ENCODE measurements at regions not wholly inside any gene's neighbourhood (a gene's known extent, or its start where the extent isn't known, plus 50 kb on each side); places are given as distances from the start of the nearest gene placed in this dataset.

DNA sequence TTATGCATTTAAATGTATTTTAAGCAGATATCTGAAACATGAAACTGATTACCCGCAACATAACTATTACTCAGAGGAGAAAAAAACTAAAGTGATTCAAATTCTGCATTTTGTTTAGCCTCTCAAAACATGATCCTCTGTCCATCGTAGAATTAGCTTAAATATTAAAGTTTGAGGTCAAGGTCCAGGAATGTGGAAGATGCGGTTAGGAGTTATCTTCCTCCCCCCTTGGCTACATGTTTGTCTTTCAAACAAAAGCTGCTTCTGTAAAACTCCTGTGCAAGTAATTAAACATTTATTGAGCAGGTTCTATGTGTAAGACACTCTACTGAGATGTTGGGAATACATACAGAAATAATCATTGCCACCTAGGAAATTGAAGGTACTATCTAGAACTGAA, 175.0 kb upstream of the ISL1 start:
- no peak overlapping the region for H2AFZ ChIP-seq
- ATAC-seq = no peak
- no peak overlapping the region for H3K27ac ChIP-seq (ENCODE audit: low read depth)
- H3K27ac Mint-ChIP-seq = no peak overlapping the region
- no peaks in the 10 kb centered on the region for H4K20me1 ChIP-seq (replicated peaks; ENCODE audit: insufficient read depth)
- H3K79me2 ChIP-seq (replicated peaks; ENCODE audit: insufficient read depth) = no peaks in the 10 kb centered on the region
- DNase-seq (ENCODE audit: low spot score) = no peak
- H3K27me3 Mint-ChIP-seq (ENCODE audit: insufficient read depth, low read depth, poor library complexity) = no peaks in the 10 kb centered on the region
- no peaks in the 10 kb centered on the region for H3K36me3 ChIP-seq (ENCODE audit: insufficient read depth)
- H3K9me3 Mint-ChIP-seq = no peaks in the 10 kb centered on the region
- no peaks in the 10 kb centered on the region; the same call in 2 of the 3 replicates for H3K4me1 Mint-ChIP-seq
- TF ChIP-seq, protein P1, sequence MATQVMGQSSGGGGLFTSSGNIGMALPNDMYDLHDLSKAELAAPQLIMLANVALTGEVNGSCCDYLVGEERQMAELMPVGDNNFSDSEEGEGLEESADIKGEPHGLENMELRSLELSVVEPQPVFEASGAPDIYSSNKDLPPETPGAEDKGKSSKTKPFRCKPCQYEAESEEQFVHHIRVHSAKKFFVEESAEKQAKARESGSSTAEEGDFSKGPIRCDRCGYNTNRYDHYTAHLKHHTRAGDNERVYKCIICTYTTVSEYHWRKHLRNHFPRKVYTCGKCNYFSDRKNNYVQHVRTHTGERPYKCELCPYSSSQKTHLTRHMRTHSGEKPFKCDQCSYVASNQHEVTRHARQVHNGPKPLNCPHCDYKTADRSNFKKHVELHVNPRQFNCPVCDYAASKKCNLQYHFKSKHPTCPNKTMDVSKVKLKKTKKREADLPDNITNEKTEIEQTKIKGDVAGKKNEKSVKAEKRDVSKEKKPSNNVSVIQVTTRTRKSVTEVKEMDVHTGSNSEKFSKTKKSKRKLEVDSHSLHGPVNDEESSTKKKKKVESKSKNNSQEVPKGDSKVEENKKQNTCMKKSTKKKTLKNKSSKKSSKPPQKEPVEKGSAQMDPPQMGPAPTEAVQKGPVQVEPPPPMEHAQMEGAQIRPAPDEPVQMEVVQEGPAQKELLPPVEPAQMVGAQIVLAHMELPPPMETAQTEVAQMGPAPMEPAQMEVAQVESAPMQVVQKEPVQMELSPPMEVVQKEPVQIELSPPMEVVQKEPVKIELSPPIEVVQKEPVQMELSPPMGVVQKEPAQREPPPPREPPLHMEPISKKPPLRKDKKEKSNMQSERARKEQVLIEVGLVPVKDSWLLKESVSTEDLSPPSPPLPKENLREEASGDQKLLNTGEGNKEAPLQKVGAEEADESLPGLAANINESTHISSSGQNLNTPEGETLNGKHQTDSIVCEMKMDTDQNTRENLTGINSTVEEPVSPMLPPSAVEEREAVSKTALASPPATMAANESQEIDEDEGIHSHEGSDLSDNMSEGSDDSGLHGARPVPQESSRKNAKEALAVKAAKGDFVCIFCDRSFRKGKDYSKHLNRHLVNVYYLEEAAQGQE (IDR thresholded peaks at IDR 0.05; ENCODE audit: unreplicated experiment) = no peak
- TF ChIP-seq JUNB (IDR thresholded peaks at IDR 0.05; ENCODE audit: unreplicated experiment) = no peak
- no peak for TF ChIP-seq NANOG (IDR thresholded peaks at IDR 0.05; ENCODE audit: borderline replicate concordance)
- no peak for TF ChIP-seq ZNF114 (CRISPR knock-in tag; IDR thresholded peaks at IDR 0.05)
- TF ChIP-seq, protein P2, sequence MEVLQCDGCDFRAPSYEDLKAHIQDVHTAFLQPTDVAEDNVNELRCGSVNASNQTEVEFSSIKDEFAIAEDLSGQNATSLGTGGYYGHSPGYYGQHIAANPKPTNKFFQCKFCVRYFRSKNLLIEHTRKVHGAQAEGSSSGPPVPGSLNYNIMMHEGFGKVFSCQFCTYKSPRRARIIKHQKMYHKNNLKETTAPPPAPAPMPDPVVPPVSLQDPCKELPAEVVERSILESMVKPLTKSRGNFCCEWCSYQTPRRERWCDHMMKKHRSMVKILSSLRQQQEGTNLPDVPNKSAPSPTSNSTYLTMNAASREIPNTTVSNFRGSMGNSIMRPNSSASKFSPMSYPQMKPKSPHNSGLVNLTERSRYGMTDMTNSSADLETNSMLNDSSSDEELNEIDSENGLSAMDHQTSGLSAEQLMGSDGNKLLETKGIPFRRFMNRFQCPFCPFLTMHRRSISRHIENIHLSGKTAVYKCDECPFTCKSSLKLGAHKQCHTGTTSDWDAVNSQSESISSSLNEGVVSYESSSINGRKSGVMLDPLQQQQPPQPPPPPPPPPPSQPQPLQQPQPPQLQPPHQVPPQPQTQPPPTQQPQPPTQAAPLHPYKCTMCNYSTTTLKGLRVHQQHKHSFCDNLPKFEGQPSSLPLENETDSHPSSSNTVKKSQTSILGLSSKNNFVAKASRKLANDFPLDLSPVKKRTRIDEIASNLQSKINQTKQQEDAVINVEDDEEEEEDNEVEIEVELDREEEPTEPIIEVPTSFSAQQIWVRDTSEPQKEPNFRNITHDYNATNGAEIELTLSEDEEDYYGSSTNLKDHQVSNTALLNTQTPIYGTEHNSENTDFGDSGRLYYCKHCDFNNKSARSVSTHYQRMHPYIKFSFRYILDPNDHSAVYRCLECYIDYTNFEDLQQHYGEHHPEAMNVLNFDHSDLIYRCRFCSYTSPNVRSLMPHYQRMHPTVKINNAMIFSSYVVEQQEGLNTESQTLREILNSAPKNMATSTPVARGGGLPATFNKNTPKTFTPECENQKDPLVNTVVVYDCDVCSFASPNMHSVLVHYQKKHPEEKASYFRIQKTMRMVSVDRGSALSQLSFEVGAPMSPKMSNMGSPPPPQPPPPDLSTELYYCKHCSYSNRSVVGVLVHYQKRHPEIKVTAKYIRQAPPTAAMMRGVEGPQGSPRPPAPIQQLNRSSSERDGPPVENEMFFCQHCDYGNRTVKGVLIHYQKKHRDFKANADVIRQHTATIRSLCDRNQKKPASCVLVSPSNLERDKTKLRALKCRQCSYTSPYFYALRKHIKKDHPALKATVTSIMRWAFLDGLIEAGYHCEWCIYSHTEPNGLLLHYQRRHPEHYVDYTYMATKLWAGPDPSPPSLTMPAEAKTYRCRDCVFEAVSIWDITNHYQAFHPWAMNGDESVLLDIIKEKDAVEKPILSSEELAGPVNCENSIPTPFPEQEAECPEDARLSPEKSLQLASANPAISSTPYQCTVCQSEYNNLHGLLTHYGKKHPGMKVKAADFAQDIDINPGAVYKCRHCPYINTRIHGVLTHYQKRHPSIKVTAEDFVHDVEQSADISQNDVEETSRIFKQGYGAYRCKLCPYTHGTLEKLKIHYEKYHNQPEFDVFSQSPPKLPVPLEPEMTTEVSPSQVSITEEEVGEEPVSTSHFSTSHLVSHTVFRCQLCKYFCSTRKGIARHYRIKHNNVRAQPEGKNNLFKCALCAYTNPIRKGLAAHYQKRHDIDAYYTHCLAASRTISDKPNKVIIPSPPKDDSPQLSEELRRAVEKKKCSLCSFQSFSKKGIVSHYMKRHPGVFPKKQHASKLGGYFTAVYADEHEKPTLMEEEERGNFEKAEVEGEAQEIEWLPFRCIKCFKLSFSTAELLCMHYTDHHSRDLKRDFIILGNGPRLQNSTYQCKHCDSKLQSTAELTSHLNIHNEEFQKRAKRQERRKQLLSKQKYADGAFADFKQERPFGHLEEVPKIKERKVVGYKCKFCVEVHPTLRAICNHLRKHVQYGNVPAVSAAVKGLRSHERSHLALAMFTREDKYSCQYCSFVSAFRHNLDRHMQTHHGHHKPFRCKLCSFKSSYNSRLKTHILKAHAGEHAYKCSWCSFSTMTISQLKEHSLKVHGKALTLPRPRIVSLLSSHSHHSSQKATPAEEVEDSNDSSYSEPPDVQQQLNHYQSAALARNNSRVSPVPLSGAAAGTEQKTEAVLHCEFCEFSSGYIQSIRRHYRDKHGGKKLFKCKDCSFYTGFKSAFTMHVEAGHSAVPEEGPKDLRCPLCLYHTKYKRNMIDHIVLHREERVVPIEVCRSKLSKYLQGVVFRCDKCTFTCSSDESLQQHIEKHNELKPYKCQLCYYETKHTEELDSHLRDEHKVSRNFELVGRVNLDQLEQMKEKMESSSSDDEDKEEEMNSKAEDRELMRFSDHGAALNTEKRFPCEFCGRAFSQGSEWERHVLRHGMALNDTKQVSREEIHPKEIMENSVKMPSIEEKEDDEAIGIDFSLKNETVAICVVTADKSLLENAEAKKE (CRISPR knock-in tag; IDR thresholded peaks at IDR 0.05) = no peak
- no peak for TF ChIP-seq STAT1 (IDR thresholded peaks at IDR 0.05; ENCODE audit: unreplicated experiment)
- TF ChIP-seq POLR2AphosphoS5 (IDR thresholded peaks at IDR 0.05; ENCODE audit: low read depth) = no peak
- TF ChIP-seq EZH2phosphoT487 (IDR thresholded peaks at IDR 0.05; ENCODE audit: unreplicated experiment) = no peak
- TF ChIP-seq EZH2 (IDR thresholded peaks at IDR 0.05; ENCODE audit: low read depth, unreplicated experiment) = no peak
- TF ChIP-seq, protein P3, sequence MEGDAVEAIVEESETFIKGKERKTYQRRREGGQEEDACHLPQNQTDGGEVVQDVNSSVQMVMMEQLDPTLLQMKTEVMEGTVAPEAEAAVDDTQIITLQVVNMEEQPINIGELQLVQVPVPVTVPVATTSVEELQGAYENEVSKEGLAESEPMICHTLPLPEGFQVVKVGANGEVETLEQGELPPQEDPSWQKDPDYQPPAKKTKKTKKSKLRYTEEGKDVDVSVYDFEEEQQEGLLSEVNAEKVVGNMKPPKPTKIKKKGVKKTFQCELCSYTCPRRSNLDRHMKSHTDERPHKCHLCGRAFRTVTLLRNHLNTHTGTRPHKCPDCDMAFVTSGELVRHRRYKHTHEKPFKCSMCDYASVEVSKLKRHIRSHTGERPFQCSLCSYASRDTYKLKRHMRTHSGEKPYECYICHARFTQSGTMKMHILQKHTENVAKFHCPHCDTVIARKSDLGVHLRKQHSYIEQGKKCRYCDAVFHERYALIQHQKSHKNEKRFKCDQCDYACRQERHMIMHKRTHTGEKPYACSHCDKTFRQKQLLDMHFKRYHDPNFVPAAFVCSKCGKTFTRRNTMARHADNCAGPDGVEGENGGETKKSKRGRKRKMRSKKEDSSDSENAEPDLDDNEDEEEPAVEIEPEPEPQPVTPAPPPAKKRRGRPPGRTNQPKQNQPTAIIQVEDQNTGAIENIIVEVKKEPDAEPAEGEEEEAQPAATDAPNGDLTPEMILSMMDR (conservative IDR thresholded peaks at IDR 0.05; ENCODE audit: low read depth in 2 of 2) = no peak
- TF ChIP-seq, protein P4, sequence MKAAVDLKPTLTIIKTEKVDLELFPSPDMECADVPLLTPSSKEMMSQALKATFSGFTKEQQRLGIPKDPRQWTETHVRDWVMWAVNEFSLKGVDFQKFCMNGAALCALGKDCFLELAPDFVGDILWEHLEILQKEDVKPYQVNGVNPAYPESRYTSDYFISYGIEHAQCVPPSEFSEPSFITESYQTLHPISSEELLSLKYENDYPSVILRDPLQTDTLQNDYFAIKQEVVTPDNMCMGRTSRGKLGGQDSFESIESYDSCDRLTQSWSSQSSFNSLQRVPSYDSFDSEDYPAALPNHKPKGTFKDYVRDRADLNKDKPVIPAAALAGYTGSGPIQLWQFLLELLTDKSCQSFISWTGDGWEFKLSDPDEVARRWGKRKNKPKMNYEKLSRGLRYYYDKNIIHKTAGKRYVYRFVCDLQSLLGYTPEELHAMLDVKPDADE (IDR thresholded peaks at IDR 0.05) = no peak
- no peak for TF ChIP-seq CREB1 (CRISPR knock-in tag; IDR thresholded peaks at IDR 0.05; ENCODE audit: low read depth)
- TF ChIP-seq ZNF331 (CRISPR knock-in tag; IDR thresholded peaks at IDR 0.05; ENCODE audit: low read depth) = no peak
- no peaks in the 10 kb centered on the region for H3K36me3 Mint-ChIP-seq (ENCODE audit: low read depth)
- H3K4me2 ChIP-seq = no peak overlapping the region
- no peak overlapping the region for H3K4me3 Mint-ChIP-seq
- H3K4me1 ChIP-seq (ENCODE audit: insufficient read depth) = no peaks in the 10 kb centered on the region; the same call in 1 of the 2 replicates
- H3K4me3 ChIP-seq = no peak overlapping the region
- no peaks in the 10 kb centered on the region for H3K27me3 ChIP-seq (ENCODE audit: insufficient read depth)
- H3F3A ChIP-seq (replicated peaks; ENCODE audit: low read depth) = no peaks in the 10 kb centered on the region
- no peaks in the 10 kb centered on the region for H3K9me2 ChIP-seq (ENCODE audit: insufficient read depth)

Measured in GM23338 (cell line).